ENCODE measurements at regions not wholly inside any gene's neighbourhood (a gene's known extent, or its start where the extent isn't known, plus 50 kb on each side); places are given as distances from the start of the nearest gene placed in this dataset.

DNA sequence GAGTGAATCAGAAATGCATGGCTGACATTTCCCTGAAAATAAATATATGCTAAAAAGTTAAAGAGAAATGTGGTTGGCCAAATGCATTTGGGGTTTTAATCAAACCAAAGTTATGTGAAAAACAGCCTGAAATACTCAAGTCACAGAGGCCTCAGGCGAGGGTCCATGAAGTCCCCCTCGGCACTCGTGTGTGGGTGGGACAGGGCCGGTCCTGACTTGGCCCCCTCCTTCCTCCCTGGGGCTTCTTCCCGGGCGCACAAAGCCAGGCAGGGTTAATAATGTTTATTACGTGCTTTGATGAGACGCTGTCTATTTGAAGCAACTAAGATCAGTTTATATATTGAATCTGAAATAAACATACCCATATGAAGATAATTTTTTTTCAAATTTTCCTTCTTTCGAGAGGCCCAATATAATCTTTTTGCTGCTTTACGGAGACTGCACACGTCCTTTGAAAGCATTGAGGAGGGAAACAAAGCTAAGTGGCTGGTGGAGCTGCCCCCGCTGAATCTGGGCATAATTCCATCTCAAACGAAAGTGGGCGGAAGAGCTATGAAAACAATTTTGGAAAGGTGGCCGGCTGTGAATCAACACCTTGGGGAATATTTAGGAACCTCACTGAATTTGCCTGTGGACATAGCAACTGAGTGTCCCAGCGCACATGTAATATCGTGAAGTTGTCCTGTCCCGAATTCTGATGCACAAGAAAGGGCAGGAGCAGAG lies 55.8 kb upstream of the SMOC2 start:
- H3K4me3 Mint-ChIP-seq: no peak overlapping the region
- no peak overlapping the region for H3K4me3 ChIP-seq (ENCODE audit: low read length)
- DNase-seq: no peak
- no peaks in the 10 kb centered on the region for H3K27me3 Mint-ChIP-seq
- H3K27me3 ChIP-seq (ENCODE audit: control insufficient read depth in 1 of 2, insufficient read depth in 2 of 2, low read length in 2 of 2): no peaks in the 10 kb centered on the region
- H3K9me3 ChIP-seq (ENCODE audit: control insufficient read depth in 1 of 2, insufficient read depth in 1 of 2, low read length in 2 of 2): peaks cover 0 to 39% of the 10 kb centered on the region in 2 experiments
- H3K4me1 ChIP-seq (ENCODE audit: insufficient read depth, low read length): no peaks in the 10 kb centered on the region
- TF ChIP-seq, protein P1, sequence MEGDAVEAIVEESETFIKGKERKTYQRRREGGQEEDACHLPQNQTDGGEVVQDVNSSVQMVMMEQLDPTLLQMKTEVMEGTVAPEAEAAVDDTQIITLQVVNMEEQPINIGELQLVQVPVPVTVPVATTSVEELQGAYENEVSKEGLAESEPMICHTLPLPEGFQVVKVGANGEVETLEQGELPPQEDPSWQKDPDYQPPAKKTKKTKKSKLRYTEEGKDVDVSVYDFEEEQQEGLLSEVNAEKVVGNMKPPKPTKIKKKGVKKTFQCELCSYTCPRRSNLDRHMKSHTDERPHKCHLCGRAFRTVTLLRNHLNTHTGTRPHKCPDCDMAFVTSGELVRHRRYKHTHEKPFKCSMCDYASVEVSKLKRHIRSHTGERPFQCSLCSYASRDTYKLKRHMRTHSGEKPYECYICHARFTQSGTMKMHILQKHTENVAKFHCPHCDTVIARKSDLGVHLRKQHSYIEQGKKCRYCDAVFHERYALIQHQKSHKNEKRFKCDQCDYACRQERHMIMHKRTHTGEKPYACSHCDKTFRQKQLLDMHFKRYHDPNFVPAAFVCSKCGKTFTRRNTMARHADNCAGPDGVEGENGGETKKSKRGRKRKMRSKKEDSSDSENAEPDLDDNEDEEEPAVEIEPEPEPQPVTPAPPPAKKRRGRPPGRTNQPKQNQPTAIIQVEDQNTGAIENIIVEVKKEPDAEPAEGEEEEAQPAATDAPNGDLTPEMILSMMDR (IDR thresholded peaks at IDR 0.05): no peak
- H3K36me3 Mint-ChIP-seq (ENCODE audit: low read depth): no peaks in the 10 kb centered on the region
- H3K4me1 Mint-ChIP-seq (ENCODE audit: low read depth): no peaks in the 10 kb centered on the region
- CTCF ChIA-PET: no interaction called here
- H3K27ac ChIP-seq (ENCODE audit: low read depth in 1 of 2, low read length in 2 of 2): no peak overlapping the region
- POLR2A ChIA-PET: no interaction called here
- no peaks in the 10 kb centered on the region for H3K9me3 Mint-ChIP-seq
- H3K27ac Mint-ChIP-seq: no peak overlapping the region
- intact Hi-C loops (cut with DNase I, micrococcal nuclease): no loop called here
- no peak for ATAC-seq (ENCODE audit: poor library complexity)
- no peaks in the 10 kb centered on the region for H3K36me3 ChIP-seq (ENCODE audit: insufficient read depth, low read length)

DNA sequence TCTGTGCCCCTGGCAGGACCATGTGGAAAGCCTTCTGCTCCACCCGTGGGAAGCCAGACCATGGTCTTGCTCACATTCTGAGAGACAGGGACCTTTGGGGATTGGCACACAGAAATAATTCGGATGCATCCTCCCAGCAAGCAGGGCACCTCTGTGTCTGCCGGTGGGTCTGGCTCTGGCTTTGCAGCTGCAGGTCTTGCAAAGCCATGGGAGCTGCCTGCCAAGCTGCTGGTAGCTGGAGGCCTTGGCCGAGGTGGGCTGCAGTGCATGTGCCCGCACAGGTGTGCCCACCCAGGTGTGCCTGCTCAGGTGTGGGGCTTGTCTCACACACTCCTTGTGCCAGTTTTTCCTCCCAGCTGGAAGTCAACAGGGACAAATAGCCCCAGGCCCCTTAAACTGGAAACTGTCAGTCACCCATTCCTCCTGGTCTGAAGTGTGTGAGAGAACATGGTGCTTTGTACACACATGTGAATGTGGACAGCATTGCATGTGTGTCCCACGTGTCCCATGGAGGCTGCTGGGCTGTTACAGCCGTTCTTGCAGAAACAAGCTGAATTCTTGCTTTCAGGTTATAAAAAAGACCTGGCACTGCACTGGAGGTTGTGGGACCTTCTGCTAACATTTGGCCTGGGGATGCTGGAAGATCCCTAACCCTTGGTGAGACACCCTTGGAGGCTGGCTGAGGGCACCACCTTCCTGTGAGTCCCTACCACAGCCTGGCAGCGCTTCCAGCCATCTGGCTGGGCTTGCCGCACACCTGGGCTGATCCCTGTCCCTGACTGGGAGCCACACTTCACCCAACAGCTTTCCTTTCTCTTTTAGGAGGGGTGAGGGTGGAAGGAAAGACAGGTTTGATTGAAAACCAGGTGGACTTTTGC lies 54.9 kb upstream of the SMOC2 start:
- Mint-ChIP-seq H3K4me3 (no peak overlapping the region), H3K9me3 (no peaks in the 10 kb centered on the region), H3K27me3 (no peaks in the 10 kb centered on the region), H3K4me1 (ENCODE audit: low read depth) (no peaks in the 10 kb centered on the region), H3K36me3 (ENCODE audit: low read depth) (no peaks in the 10 kb centered on the region), H3K27ac (no peak overlapping the region)
- ATAC-seq (ENCODE audit: poor library complexity) (no peak), DNase-seq (no peak)
- Histone ChIP-seq H3K36me3 (ENCODE audit: insufficient read depth, low read length) (no peaks in the 10 kb centered on the region), H3K4me1 (ENCODE audit: insufficient read depth, low read length) (no peaks in the 10 kb centered on the region), H3K9me3 (ENCODE audit: control insufficient read depth in 1 of 2, insufficient read depth in 1 of 2, low read length in 2 of 2) (peaks cover 0 to 33% of the 10 kb centered on the region in 2 experiments), H3K4me3 (ENCODE audit: low read length) (no peak overlapping the region), H3K27me3 (ENCODE audit: control insufficient read depth in 1 of 2, insufficient read depth in 2 of 2, low read length in 2 of 2) (no peaks in the 10 kb centered on the region), H3K27ac (ENCODE audit: low read depth in 1 of 2, low read length in 2 of 2) (no peak overlapping the region)
- TF ChIP-seq, protein P1 (IDR thresholded peaks at IDR 0.05): no peak
- ChIA-PET CTCF (no interaction called here), POLR2A (no interaction called here)
- intact Hi-C loops (cut with DNase I, micrococcal nuclease): no loop called here

DNA sequence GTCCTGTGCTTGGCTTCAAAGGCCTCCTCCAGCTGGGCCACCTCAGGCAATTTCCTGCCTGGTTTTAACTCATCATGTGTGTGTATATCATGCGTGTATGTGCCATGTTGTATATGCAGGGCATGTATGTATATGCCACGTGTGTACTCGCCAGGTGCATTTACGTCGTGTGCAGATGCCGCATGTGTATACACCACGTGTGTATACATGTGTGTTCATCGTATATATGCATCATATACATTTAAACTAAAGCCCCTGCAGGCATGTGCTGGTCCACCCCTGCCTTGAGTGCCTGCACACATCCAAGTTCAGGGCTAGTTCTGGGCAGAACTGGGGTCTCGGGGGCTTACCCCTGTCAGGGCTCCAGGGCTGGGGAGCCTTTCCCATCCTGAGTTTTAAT lies 54.0 kb upstream of the SMOC2 start:
- CTCF ChIA-PET: no interaction called here
- no peak for ATAC-seq (ENCODE audit: poor library complexity)
- no peaks in the 10 kb centered on the region for H3K4me1 Mint-ChIP-seq (ENCODE audit: low read depth)

More for the DNA sequence above, 54.0 kb upstream of the SMOC2 start:
- no peak overlapping the region for H3K27ac Mint-ChIP-seq
- H3K4me3 Mint-ChIP-seq: no peak overlapping the region
- H3K27ac ChIP-seq (ENCODE audit: low read depth in 1 of 2, low read length in 2 of 2): no peak overlapping the region
- no peaks in the 10 kb centered on the region for H3K9me3 Mint-ChIP-seq
- DNase-seq: no peak
- H3K36me3 Mint-ChIP-seq (ENCODE audit: low read depth): no peaks in the 10 kb centered on the region
- intact Hi-C loops (cut with DNase I, micrococcal nuclease): no loop called here
- no peak overlapping the region for H3K4me3 ChIP-seq (ENCODE audit: low read length)
- no peaks in the 10 kb centered on the region for H3K4me1 ChIP-seq (ENCODE audit: insufficient read depth, low read length)
- no peaks in the 10 kb centered on the region for H3K27me3 Mint-ChIP-seq
- no peaks in the 10 kb centered on the region for H3K27me3 ChIP-seq (ENCODE audit: control insufficient read depth in 1 of 2, insufficient read depth in 2 of 2, low read length in 2 of 2)
- TF ChIP-seq, protein P1 (IDR thresholded peaks at IDR 0.05): no peak
- H3K36me3 ChIP-seq (ENCODE audit: insufficient read depth, low read length): no peaks in the 10 kb centered on the region
- POLR2A ChIA-PET: no interaction called here
- H3K9me3 ChIP-seq (ENCODE audit: control insufficient read depth in 1 of 2, insufficient read depth in 1 of 2, low read length in 2 of 2): peaks cover 0 to 24% of the 10 kb centered on the region in 2 experiments
